GM10847 (cell line): ENCODE measurements at regions not wholly inside any gene's neighbourhood (a gene's known extent, or its start where the extent isn't known, plus 50 kb on each side); places are given as distances from the start of the nearest gene placed in this dataset.

Experiments
- POLR2A ChIP-seq: IDR thresholded peaks from 2 replicates; pipeline ENCODE4 v1.6.1; 2011; ENCODE audit not compliant: insufficient read length; ENCODE audit errors: extremely low read depth

DNA sequence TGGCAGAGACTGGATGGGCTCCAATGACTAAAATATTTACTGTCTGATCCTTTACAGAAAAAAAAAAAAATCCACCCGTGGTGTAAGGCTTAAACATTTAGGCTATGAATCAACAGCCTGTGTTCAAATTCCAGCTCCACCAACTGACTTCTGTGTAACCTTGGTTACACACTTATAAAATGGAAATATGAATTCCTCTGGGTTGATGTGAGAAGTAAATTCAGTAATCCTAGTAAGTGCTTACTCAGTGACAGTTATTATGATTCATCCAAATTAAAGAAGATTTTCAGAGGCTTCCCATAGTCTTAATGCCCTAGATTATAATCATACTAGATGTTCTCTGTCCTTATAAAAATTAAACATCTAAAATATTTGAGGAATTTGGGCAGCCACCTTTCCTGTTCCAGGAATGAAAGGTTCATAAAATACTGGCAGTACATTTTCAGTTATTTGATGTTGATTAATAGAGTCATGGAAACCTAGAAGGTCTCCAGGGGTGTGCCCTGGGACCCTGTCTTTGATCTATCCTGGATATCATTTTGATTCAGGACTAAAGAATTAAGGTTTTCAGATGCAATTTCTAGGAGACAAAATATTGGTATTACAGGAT, 180.3 kb upstream of the ZNF217 start:
- no peak for TF ChIP-seq POLR2A

DNA sequence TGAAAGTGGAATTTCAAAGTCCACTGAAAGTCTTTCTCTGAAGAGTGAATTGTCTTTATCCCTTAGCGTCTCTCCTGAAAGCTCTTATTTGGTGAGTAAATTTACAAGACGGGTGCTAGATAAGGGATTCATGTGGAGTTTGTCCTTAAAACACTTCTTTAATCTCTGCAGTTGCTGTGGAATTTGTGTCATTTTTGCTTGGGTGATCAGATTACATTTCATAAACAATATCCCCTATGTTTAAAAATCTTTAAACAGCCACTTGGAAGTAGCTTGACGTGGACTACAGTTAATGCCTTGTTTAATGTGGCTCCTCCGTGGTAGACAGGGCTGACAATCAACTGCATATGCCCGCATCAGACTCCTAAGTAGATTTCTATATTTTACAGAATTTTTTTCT, 175.4 kb upstream of the ZNF217 start:
- TF ChIP-seq POLR2A: no peak

DNA sequence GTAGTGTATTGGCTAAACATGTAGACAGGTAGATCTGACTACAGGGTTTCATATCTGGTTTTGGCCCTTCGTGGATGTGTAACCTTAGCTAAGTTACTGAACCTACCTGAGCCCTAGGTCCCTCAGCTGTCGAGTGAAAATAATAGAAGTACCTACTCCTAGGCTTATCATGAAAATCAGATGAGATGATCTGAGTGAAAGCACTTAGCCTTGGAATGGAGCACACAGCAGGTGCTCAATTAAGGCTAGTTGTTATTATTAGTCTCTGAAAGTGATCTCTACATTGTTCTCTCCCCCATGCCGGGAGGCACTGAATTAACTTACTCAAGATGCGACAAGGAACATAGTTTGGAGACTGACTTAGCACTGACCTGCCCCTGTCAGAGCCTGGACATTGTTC, 174.7 kb upstream of the ZNF217 start:
- no peak for TF ChIP-seq POLR2A

DNA sequence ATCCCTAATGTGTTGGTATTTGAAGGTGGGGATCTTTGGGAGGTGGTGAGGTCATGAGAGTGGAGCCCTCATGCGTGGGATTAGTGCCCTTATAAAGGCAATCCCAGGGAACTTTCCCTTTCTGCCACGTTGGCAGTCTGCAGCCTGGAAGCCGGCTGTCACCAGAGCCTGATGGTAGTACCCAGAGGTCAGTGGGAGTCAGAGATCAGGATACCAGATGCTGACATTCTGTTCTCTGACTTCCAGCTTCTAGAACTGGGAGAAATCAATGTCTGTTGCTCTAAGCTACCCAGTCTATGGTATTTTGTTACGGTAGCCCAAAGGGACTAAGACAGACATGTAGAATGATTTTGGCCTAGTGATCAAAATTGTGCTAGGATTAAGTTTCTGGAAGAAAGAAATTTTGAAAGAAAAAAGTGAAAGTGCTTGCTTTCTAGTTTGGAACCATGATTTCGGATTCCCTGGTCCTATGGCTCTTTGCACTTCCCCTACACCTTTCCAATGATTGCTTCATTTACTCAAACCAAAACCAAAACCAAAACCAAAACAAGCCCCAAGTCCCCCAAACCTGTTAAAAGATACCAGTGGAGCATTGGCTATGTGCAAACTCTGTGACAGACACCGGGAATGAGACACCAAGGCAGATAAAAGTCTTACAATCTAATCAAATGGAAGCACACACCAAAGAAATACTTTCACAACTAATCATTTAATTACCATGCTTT, 173.7 kb upstream of the ZNF217 start:
- TF ChIP-seq POLR2A: no peak

GRCh38 chr20:53764415-53764800, 170.8 kb upstream of the ZNF217 start:
- no peak for TF ChIP-seq POLR2A

- no peak for TF ChIP-seq POLR2A
Measured at GRCh38 chr20:53763707-53764414, 170.2 kb upstream of the ZNF217 start.

DNA sequence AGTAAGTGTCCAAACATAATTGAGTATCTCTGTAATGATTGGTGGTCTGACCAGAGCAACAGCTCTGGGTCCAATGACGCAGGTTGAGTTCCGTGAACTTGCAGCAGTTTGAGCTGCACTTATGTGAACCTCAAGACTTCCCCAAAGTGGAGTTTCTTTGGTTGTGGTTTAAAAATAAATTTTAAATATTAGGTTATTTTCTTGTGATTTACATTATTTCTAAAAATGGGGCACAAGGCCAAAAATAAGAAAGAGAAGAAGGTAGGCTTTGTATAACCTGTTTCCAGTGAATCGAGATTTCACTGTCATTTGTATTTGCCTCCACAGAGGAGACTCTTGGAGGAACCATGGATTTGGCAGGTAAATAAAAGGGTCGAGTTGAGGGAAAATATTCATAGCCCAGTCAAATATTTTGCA, 166.4 kb upstream of the ZNF217 start:
- TF ChIP-seq POLR2A: no peak

- no peak for TF ChIP-seq POLR2A
Measured at GRCh38 chr20:53757472-53757913, 163.9 kb upstream of the ZNF217 start.

- no peak for TF ChIP-seq POLR2A
Measured at GRCh38 chr20:53755733-53756531, 162.3 kb upstream of the ZNF217 start.

DNA sequence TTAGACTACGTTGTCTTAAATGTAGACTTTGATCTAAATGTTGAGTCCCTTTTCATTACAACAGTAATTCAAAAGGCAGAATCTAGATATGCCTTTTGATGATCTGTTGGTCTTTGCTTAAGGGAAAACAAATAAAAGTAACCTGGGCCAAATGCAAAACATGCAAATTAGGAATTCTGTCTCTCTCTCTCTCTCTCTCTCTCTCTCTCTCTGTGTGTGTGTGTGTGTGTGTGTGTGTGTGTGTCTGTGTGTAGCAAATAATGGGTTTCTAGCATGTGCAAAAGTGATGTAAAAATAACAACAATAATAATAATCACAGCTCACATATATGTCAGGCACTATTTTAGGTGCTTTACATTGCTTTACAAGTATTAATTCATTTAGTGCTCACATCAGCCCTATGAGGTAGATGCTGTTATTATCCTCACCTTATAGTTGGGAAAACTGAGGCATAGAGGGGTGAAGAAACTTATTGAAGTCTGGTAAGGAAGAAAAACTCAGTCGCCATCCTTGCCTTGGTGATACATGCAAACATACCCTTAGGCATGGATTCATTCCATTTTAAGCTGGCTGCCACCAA, 160.3 kb upstream of the ZNF217 start:
- no peak for TF ChIP-seq POLR2A

DNA sequence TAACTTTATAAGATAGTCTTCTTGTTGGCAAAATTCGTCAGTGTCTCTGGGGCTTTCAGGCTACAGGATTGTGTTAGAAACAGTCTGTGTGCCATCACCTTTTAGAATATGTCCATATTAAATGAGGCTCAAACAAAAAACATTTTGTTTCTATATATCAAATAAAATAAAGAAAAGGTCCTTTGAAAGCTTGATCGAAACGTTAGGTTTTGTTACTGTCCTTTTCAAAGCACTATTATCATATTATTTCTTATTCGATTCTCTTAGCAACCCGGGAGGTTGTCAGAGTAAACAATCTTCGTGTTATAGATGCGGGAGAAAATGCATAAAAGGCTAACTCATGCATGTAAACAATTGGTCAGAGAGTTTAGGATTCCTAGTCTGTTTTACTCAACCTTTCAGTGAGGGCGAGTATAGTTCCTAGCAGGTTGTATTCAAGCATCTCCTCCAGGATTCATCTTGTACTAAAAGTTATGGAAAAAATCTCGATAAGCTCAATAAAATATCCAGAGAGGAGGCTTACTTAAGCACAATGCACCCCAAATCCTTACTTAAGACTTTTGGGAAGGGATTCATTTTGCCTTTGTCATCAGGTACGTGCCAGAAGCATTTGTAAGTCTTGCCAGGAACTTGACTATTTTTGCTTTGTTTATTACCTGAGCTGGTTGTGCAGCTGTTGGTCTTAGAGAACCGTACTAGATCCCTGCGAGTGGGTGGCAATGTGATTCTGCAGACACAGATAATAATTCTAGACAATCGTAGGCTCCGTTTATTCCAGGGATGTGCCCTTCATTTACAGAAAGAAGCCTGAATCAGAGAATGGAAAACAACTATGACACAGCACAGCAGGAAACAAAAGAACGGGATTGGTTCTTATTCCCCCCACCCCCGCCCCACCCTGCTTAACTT, 159.6 kb upstream of the ZNF217 start:
- no peak for TF ChIP-seq POLR2A

- TF ChIP-seq POLR2A: no peak
Measured at GRCh38 chr20:53752583-53752970, 158.9 kb upstream of the ZNF217 start.

GRCh38 chr20:53751620-53752318, 158.1 kb upstream of the ZNF217 start:
- no peak for TF ChIP-seq POLR2A
